Stimulated activated CD4-positive, alpha-beta T cell treated with anti-CD3 and anti-CD28 coated beads, Interleukin-12 subunit alpha, Interleukin-12 subunit beta, amount 100 ng/mL, for 48 hours (primary cell): ENCODE measurements at regions not wholly inside any gene's neighbourhood (a gene's known extent, or its start where the extent isn't known, plus 50 kb on each side); places are given as distances from the start of the nearest gene placed in this dataset.
A peak's percentile ranks its signal among the peaks of the same experiment; 100 is the strongest.

Experiments used
- DNase-seq, 3 donors: peaks; one replicate each; pipeline ENCODE4 v3.0.0-alpha.2; 2020; ENCODE audit warnings: low read depth in 2 of 3, low spot score in 1 of 3

- DNase-seq: no peak
Observed at GRCh38 chr19:46911456-46911855, 50.7 kb downstream of the ARHGAP35 start.

DNA sequence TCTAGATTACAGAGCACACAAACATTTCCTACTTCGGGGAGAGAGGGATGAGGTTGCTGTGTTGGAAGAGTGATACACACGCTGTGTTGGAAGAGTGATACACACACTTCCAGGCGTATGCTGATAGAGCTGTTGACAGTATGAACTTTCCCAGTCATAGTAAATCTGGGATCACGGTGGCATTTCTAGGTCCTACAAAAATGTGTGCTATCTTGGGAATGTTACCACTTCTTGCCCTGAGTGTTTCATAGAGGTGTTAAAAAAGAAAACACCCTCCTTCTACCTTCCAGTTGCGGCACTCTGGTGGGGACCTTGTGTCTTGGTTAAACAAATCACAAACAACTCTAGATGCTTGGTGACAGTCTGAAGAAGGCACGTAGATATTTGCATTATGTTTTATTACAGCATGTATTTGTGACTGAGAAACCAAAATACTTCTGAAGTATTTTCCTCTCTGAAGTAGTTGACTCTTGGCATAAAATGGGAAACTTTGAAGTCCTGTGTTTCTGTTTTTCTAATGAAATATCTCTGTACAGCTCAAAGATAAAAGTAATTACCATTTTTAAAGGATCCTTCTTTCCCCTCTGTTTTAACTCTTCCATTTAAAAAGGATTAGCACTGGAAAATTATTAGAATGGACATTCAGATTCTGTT lies 52.5 kb downstream of the ARHGAP35 start:
- DNase-seq: no peak

DNA sequence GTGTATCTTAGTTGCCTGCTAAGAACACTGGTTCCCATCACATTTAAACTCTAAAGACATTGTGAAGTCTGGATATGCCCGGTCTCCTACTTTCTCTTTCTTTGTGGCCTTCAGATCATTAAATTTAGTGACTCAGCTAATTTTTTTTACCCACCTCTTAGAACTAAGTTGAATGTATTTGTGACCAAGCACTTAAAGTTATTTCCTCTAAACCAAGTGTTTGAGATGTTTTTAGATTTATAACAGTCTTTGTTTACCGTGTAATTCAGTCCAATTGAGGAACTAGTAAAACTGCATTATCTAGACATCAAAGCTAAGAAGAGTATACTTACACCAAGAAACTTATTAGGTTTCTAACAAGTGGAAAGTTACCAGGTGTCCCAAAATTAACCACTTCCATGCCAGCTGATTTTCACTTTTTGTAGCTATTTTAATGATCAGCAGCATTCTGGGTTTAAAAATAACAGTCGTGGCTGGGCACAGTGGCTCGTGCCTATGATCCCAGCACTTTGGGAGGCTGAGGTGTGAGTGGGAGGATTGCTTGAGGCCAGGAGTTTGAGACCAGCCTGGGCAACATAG lies 53.1 kb downstream of the ARHGAP35 start:
- no peak for DNase-seq

DNA sequence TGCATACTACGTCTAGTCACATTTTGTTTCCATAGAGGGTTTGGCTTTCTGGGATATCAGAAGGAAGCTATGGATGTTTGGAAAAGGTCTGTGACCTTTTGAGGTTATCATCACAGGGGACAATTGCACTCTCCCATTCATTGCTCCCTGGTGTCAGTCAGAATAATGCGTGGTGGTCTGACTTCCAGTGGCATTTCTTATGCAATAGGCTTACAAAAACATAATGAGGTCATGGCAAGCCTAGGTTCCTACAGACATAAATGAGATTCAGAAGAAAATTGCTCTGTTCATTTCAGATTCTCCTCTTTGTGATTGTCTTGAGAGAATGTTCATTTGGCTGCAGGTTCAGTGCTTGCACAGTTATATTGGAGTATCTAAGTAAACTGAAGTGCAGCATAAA lies 54.6 kb downstream of the ARHGAP35 start:
- DNase-seq: no peak

GRCh38 chr19:46917002-46917401 lies 56.2 kb downstream of the ARHGAP35 start:
- DNase-seq: peak in 2 of 3 donors; percentile 8 to 18

GRCh38 chr19:46919324-46919723 lies 58.5 kb downstream of the ARHGAP35 start:
- DNase-seq: peak; percentile 13 to 32 (median 22)

DNA sequence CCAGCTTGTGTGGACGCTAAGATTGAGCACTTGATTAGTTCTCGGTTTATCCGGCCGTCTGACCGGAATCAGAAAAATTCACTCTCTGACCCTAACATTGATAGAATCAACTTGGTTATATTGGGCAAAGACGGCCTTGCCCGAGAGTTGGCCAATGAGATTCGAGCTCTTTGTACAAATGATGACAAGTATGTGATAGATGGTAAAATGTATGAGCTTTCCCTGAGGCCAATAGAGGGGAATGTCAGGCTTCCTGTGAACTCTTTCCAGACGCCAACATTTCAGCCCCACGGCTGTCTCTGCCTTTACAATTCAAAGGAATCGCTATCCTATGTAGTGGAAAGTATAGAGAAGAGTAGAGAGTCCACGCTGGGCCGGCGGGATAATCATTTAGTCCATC lies 59.6 kb downstream of the ARHGAP35 start:
- DNase-seq: no peak

- DNase-seq: no peak
Observed at GRCh38 chr19:46921071-46921470, 60.3 kb downstream of the ARHGAP35 start.

DNA sequence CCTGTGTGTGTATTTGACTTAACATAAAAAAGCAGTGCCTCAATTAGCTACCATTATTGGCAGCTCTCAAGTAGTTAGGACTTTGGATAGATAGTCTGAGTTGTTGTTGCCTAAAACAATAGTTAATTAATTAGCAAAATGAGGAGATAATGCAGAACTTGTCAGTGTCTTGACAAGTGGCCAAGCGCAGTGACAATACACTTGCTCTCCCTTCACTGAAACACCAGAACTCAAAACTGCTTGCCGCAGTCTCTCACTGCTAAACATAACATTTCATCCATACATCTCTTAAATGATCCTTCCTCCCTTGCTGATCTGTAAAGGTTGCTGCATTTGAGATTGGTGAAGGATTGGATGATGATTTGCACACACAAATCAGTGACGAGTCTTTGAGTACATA lies 61.7 kb downstream of the ARHGAP35 start:
- no peak for DNase-seq

DNA sequence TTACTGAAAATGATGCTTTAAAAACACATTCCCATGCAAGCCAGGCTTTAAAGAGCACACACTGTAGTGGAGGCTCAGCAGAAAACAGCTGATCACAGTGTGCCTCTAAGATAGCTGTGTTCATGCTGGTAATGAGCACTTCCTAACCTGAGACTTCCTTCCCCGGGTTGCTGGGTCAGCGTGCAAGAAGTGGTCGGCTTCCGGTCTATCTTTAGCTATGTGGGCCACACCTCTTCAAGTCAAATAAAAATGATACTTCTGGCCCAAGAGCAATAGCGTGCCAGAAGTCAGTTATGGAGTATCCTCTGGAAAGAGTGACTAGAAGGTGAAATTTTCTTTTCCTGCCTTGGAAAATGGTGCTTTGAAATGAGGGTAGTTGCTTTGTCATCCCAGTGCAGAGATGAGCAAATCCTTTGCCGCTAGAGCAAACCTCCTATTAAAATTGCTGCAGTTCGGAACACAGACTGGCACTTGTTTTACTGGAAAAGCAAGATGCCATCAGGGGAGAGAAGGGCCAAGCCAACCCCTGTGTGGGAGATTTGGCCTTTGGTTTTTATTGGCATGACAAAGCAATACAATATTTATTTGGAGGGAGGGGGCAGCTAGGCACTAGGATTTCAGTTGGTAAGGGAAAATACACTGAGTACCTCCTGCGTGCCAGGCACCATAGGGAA lies 64.2 kb downstream of the ARHGAP35 start:
- DNase-seq: no peak

- no peak for DNase-seq
Observed at GRCh38 chr19:46925548-46925950, 64.8 kb downstream of the ARHGAP35 start.

DNA sequence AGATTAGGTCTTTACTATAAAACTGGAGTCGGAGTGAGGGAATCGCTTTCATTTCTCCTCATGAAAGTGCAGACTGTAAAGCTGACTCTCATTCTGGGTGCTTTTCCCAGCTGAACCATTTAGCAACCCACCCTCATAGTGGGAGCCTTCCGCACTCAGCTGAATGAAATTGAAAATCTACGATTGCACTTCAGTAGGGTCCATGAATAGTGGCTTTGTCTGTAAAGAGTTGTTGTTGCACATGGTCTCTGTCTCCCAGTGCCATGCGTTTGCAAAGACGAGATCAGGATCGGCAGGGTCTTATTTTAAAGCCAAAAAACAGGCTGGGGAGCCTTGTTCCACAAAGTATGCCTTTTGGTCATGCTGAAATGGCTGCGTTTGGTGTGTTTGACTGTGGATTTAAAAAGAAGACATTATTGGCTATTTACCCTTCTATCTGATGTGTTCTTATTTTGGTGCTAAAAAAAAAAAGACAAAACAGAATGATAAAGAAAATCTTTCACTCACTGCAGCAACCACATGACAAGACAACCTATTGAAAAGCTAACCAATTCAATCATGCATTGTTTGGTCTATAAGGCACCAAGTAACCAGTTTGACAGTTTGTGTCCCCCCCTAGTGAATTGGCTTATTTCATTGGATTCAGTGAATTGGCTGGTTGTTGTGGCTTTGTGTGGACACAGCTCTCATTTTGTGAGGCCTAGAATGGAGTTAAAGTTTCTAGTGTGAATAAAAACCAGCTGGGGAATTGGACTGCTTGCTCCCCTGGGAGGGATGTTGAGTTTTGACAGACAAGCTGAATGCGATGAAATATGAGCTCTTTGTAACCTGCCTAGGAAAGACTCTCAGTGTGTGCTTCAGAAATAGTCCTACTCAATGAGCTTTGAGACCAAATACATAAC lies 65.6 kb downstream of the ARHGAP35 start:
- DNase-seq: no peak

GRCh38 chr19:46927106-46927505 lies 66.3 kb downstream of the ARHGAP35 start:
- no peak for DNase-seq

DNA sequence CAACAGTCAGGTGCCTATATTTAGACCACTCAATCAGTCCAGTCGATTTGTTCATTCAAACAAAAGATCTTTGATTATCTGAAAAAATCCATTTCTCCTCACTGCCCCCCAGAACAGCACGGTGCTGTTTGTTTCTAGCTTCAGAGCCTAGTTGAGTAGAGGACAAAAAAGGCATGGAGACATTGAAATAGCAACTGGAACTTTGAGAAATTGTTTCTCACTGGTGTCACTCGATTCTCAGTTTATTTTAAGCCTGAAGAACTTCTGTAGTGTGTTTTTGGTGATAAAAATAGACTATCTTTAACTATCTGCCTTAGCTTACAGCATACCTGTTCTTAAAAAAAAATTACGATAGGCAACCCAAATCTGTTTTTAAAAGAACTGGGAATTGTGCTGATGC lies 67.1 kb downstream of the ARHGAP35 start:
- no peak for DNase-seq

GRCh38 chr19:46928951-46929350 lies 68.2 kb downstream of the ARHGAP35 start:
- DNase-seq: no peak

DNA sequence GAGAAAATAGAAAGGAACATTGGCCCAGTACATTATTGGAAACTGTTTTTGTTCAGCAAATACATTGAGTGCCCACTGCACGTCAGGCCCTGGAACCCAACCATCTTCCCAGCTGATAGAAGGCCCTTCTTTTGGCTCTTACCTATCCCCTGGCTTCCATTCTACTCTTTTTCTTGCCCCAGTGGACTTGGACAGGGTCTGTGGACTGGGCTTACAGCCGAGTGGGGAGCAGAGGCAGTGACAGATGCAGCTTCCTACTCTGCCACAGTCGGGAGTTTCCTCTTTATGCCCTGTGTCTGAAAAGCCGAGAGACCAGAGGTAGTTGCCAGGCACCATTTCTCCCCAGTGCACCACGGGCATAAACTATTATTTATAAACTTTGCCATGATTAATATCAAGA lies 70.4 kb downstream of the ARHGAP35 start:
- no peak for DNase-seq

DNA sequence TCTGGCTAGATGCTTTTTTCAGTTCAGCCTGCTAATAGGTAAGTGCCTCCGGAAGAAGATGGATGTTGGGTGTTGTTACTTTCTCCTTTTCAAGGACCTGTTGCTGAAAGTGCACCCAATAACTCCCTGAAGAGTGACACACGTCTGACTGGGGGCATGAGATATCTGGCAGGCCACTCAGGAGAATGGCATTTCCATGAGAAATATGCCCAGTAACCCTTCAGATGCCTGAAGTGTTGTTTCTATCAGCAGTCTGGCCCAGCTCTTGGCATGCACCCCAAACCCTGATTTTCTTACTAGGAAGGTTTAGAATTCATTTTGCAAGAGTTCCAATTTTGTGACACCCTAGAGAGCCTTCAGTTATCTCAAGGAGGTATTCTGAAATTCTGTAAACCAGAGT lies 71.5 kb downstream of the ARHGAP35 start:
- no peak for DNase-seq

DNA sequence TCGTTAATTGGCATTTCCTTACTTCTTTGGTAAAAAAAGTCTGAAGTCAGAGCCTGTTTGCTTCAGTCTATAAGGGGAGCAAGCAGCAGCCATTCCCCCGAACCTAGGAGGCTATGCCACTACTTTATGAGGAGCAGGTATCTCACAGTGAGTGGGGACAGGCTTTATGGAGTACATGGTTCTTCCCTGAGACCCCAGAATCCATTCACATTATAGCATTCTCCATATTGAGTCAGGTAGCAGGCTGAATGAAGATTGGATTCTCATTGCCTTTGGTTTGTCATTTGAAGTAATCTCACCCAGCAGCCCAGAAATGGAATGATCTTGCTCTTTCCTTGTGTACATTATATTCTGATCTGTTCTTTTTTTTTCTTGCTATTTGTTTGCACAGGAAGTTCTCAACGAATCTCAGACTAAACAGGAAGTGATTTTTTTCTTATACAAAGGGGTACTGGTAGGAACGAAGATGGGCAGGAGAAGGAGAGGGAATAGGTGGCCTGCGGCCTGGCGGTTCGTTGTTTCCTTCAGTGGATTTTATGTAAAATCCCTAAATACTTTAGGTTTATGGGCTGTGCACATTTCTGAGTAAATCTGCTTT lies 74.4 kb downstream of the ARHGAP35 start:
- DNase-seq: no peak

DNA sequence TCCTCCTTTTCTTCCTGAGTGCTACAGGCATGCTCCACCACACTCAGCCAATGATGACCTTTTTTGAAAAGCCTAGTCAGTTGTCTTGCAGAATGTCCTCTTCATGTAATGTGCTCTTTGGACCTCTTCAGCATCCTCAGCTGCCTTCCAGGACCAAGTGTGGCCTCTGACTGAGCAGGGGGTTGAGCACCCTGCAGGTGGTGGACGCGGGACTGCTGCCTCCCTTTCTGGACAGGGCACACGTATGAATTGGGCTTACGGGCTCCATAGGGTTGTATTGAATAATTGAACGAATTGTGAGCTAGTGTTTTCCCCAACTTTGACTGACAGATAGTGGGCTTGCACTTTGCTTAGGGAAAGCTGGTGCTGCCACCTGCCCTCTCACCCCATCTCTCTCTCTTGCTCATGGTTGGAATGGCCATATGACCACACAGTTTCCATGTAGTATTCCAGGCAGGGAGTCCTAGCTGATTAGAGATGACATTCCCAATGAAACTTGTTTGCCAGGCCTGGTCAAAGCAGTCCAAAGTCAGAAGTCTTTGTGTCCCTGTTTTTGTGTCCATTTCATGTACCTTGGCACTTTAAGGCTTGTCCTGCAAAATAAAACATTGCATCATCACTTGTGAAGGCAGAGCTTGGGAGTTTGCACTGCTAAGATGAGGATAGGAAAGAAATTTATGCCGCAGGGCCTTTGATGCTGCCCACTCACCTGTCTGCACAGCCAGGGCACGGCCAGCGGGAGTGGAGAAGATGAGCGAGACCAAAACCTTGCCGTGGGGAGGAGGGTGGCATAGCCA lies 76.3 kb upstream of the NPAS1 start:
- no peak for DNase-seq

DNA sequence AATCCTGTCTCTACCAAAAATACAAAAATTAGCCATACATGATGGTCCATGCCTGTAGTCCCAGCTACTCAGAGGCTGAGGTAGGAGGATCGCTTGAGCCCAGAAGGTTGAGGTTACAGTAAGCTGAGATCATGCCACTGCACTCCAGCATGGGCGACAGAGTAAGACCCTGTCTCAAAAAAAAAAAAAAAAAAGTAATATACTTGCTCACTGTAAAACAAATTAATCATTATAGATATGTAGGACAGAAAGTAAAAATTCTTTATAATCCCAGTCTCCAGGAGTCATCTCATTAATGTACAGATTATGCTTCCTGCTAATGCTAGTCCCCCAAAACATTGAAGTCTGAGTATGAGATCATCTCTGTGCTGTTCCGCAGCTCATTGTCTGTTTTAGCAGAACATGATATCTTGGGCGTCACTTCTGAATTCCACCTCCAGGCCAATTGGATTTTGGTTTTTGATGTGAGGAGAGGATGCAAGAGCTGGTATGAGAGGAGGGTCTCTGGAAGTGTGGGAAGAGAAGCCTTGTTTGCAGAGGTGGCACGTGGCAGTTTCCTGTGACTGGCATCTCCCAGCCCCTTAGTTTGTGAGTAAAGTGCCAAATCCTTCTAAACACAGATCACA lies 75.4 kb upstream of the NPAS1 start:
- no peak for DNase-seq
